ENCODE measurements at regions not wholly inside any gene's neighbourhood (a gene's known extent, or its start where the extent isn't known, plus 50 kb on each side); places are given as distances from the start of the nearest gene placed in this dataset.

DNA sequence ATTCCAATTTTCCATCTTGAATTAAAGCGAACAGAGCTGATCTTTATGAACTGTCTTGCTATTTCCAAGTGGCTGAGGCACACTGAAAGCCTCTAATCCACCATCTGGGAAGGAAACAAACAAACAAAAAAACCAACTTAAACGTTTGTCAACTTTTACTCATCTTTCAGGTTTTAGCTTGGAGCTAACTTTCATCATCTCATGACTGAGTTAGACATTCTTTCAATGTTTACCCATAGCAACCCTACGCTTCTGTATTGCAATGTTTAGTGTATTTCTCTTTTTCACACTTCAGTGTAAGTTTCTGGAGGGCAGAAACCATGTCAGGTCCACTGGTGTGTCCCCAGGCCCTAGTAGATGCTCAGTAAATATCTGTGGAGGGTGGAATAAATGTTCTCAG lies 343.8 kb downstream of the GBA3 start:
- no peak overlapping the region for H3K4me3 ChIP-seq (ENCODE audit: insufficient read depth, low read length, poor library complexity, severe bottlenecking)
- H3F3A ChIP-seq (ENCODE audit: insufficient read depth), result no peaks in the 10 kb centered on the region
- no peak overlapping the region for H3K27ac ChIP-seq (ENCODE audit: low read depth, low read length)
- no peak for TF ChIP-seq EZH2phosphoT487 (conservative IDR thresholded peaks at IDR 0.05; ENCODE audit: low read length)
- TF ChIP-seq, protein P1, sequence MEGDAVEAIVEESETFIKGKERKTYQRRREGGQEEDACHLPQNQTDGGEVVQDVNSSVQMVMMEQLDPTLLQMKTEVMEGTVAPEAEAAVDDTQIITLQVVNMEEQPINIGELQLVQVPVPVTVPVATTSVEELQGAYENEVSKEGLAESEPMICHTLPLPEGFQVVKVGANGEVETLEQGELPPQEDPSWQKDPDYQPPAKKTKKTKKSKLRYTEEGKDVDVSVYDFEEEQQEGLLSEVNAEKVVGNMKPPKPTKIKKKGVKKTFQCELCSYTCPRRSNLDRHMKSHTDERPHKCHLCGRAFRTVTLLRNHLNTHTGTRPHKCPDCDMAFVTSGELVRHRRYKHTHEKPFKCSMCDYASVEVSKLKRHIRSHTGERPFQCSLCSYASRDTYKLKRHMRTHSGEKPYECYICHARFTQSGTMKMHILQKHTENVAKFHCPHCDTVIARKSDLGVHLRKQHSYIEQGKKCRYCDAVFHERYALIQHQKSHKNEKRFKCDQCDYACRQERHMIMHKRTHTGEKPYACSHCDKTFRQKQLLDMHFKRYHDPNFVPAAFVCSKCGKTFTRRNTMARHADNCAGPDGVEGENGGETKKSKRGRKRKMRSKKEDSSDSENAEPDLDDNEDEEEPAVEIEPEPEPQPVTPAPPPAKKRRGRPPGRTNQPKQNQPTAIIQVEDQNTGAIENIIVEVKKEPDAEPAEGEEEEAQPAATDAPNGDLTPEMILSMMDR (IDR thresholded peaks at IDR 0.05; ENCODE audit: insufficient read depth, low read length, poor library complexity, severe bottlenecking), result no peak
- H2AFZ ChIP-seq (ENCODE audit: low read depth, low read length, severe bottlenecking), result no peak overlapping the region
- no peaks in the 10 kb centered on the region for H4K20me1 ChIP-seq (ENCODE audit: low read depth, low read length)
- H3K79me2 ChIP-seq (ENCODE audit: insufficient read depth, low read length), result no peaks in the 10 kb centered on the region
- H3K9me3 ChIP-seq (ENCODE audit: insufficient read depth, low read length), result no peaks in the 10 kb centered on the region
- H3K9ac ChIP-seq (ENCODE audit: low read length), result no peak overlapping the region
- H3K4me2 ChIP-seq (ENCODE audit: low read depth, low read length, poor library complexity, severe bottlenecking), result no peak overlapping the region
- H3K36me3 ChIP-seq (ENCODE audit: low read length), result no peaks in the 10 kb centered on the region
- H3K9me2 ChIP-seq (replicated peaks; ENCODE audit: insufficient read depth, low read length), result no peaks in the 10 kb centered on the region
- no peaks in the 10 kb centered on the region for H3K27me3 ChIP-seq (ENCODE audit: low read length)

DNA sequence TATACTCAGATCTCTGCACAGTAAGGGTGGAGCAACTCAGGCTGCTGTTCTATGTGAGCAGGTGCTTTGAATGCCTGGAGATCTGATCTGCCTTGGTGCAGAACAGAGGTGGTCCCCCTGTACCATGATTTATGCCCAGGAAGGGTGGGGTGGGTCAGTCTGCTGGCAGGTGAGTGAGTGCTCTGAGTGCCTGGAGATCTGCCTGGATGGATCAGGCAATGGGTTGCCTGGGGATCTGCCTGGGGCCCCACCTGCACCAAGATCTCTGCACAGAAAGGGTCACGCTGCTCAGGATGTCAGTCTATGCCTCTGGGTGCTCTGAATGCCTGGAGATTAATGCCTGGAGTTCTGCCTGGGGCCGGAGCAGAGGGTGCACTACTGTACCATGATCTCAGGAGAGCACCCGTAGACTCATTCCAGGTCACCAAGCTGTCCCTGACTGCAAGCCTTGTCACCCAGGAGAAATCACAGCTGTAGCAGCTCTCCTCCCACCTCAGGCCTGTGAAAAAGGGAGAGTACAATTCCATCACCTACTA lies 342.9 kb downstream of the GBA3 start:
- Histone ChIP-seq H3K9me2 (replicated peaks; ENCODE audit: insufficient read depth, low read length) (no peaks in the 10 kb centered on the region), H3K27me3 (ENCODE audit: low read length) (no peaks in the 10 kb centered on the region), H3K9ac (ENCODE audit: low read length) (no peak overlapping the region), H3K9me3 (ENCODE audit: insufficient read depth, low read length) (no peaks in the 10 kb centered on the region), H2AFZ (ENCODE audit: low read depth, low read length, severe bottlenecking) (no peak overlapping the region), H3K4me2 (ENCODE audit: low read depth, low read length, poor library complexity, severe bottlenecking) (no peak overlapping the region), H4K20me1 (ENCODE audit: low read depth, low read length) (no peaks in the 10 kb centered on the region), H3K79me2 (ENCODE audit: insufficient read depth, low read length) (no peaks in the 10 kb centered on the region), H3K27ac (ENCODE audit: low read depth, low read length) (no peak overlapping the region), H3K36me3 (ENCODE audit: low read length) (no peaks in the 10 kb centered on the region), H3K4me3 (ENCODE audit: insufficient read depth, low read length, poor library complexity, severe bottlenecking) (no peak overlapping the region), H3F3A (ENCODE audit: insufficient read depth) (no peaks in the 10 kb centered on the region)
- no peak for TF ChIP-seq EZH2phosphoT487 (conservative IDR thresholded peaks at IDR 0.05; ENCODE audit: low read length)
- TF ChIP-seq, protein P1 (IDR thresholded peaks at IDR 0.05; ENCODE audit: insufficient read depth, low read length, poor library complexity, severe bottlenecking), result no peak

DNA sequence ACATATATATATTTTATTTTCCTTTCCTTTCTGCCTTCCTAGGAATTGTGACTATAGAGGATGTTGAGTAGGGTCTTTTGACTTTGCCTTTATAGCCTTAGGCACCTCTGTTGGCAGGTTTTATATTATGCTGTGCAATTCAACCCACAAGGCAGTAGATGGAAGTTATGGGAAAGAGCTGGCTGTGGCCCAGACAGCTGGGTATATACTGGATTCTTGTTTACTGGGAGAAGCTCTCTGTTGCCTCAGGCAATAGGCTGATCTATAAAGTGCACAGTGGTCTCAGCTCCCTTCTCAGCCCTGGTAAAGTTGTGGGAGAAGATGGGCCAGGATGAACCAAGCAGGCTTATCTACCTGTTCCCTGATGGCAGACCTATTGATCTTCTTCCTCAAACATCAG lies 342.0 kb downstream of the GBA3 start:
- no peaks in the 10 kb centered on the region; the same call in 1 of the 2 replicates for H3K9me2 ChIP-seq (replicated peaks; ENCODE audit: insufficient read depth, low read length)
- H3K27ac ChIP-seq (ENCODE audit: low read depth, low read length), result no peak overlapping the region
- no peaks in the 10 kb centered on the region for H3K9me3 ChIP-seq (ENCODE audit: insufficient read depth, low read length)
- no peaks in the 10 kb centered on the region for H3K27me3 ChIP-seq (ENCODE audit: low read length)
- H3K36me3 ChIP-seq (ENCODE audit: low read length), result no peaks in the 10 kb centered on the region
- no peaks in the 10 kb centered on the region for H4K20me1 ChIP-seq (ENCODE audit: low read depth, low read length)
- no peak overlapping the region for H3K9ac ChIP-seq (ENCODE audit: low read length)
- no peak overlapping the region for H3K4me2 ChIP-seq (ENCODE audit: low read depth, low read length, poor library complexity, severe bottlenecking)
- no peak overlapping the region for H2AFZ ChIP-seq (ENCODE audit: low read depth, low read length, severe bottlenecking)
- no peak overlapping the region for H3K4me3 ChIP-seq (ENCODE audit: insufficient read depth, low read length, poor library complexity, severe bottlenecking)
- no peaks in the 10 kb centered on the region for H3K79me2 ChIP-seq (ENCODE audit: insufficient read depth, low read length)
- no peaks in the 10 kb centered on the region for H3F3A ChIP-seq (ENCODE audit: insufficient read depth)
- TF ChIP-seq, protein P1 (IDR thresholded peaks at IDR 0.05; ENCODE audit: insufficient read depth, low read length, poor library complexity, severe bottlenecking), result no peak
- no peak for TF ChIP-seq EZH2phosphoT487 (conservative IDR thresholded peaks at IDR 0.05; ENCODE audit: low read length)

Measured in SU-DHL-6 (cell line).